ENCODE measurements at regions not wholly inside any gene's neighbourhood (a gene's known extent, or its start where the extent isn't known, plus 50 kb on each side); places are given as distances from the start of the nearest gene placed in this dataset.

DNA sequence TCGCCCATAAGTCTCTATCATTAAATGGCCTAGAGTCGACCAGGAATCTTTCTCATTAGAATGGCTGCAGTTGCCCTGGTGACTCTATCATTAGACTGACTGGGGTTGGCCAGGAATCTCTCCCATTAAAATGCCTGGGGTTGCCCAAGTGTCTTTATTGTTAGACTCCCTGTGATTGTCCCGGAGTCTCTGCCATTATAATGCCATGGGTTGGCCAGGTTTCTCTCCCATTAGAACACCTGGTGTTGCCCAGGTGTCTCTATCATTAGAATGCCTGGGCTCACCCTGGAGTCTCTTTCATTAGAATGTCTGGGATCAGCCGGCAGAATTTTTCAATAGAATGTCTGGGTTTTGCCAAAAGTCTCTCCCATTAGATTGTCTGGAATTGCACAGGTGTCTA, 1459.3 kb downstream of the UQCRFS1 start:
- no peak overlapping the region for H3K23ac ChIP-seq (ENCODE audit: insufficient read length, low read depth, low read length)
- H3K27me3 Mint-ChIP-seq (ENCODE audit: low read depth) = peaks cover 96% of the 10 kb centered on the region
- H3K27ac ChIP-seq (ENCODE audit: insufficient read length, low read depth, low read length) = no peak overlapping the region
- H2BK20ac ChIP-seq (ENCODE audit: low read depth, low read length, poor library complexity, severe bottlenecking) = no peak overlapping the region
- no peak overlapping the region for H4K91ac ChIP-seq (ENCODE audit: insufficient read length, low read depth, low read length)
- no peak overlapping the region for H3K27ac Mint-ChIP-seq
- H2BK12ac ChIP-seq (ENCODE audit: insufficient read length, low read depth, low read length) = no peak overlapping the region
- no peak for DNase-seq
- H3K4me1 Mint-ChIP-seq = peaks cover 33 to 35% of the 10 kb centered on the region in 2 experiments
- no peak overlapping the region for H3K4me3 Mint-ChIP-seq
- H3K56ac ChIP-seq (ENCODE audit: insufficient read length, low read depth, low read length) = no peak overlapping the region
- H2BK120ac ChIP-seq (ENCODE audit: low read depth, low read length, poor library complexity, severe bottlenecking) = no peak overlapping the region
- H4K8ac ChIP-seq (replicated peaks; ENCODE audit: insufficient read length, low read depth, low read length) = no peak overlapping the region
- no peak overlapping the region for H3K9ac ChIP-seq (ENCODE audit: extremely low read depth, insufficient read length, low read length)
- TF ChIP-seq, protein P1, sequence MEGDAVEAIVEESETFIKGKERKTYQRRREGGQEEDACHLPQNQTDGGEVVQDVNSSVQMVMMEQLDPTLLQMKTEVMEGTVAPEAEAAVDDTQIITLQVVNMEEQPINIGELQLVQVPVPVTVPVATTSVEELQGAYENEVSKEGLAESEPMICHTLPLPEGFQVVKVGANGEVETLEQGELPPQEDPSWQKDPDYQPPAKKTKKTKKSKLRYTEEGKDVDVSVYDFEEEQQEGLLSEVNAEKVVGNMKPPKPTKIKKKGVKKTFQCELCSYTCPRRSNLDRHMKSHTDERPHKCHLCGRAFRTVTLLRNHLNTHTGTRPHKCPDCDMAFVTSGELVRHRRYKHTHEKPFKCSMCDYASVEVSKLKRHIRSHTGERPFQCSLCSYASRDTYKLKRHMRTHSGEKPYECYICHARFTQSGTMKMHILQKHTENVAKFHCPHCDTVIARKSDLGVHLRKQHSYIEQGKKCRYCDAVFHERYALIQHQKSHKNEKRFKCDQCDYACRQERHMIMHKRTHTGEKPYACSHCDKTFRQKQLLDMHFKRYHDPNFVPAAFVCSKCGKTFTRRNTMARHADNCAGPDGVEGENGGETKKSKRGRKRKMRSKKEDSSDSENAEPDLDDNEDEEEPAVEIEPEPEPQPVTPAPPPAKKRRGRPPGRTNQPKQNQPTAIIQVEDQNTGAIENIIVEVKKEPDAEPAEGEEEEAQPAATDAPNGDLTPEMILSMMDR (conservative IDR thresholded peaks at IDR 0.05) = no peak
- H2AK5ac ChIP-seq (ENCODE audit: insufficient read length, low read length) = no peak overlapping the region
- no peak overlapping the region for H3K4ac ChIP-seq (ENCODE audit: low read depth, low read length)
- H3T11ph ChIP-seq (ENCODE audit: low read length) = no peak overlapping the region
- no peak overlapping the region for H2AFZ ChIP-seq (ENCODE audit: low read length)
- H3K9me3 ChIP-seq (ENCODE audit: control insufficient read depth, low read depth, low read length) = no peaks in the 10 kb centered on the region
- H3K14ac ChIP-seq (ENCODE audit: insufficient read depth, low read length) = no peak overlapping the region
- H3K4me1 ChIP-seq (ENCODE audit: insufficient read depth, low read length) = no peaks in the 10 kb centered on the region
- no peak overlapping the region for H2BK15ac ChIP-seq (ENCODE audit: low read depth, low read length)
- no peaks in the 10 kb centered on the region for H3K79me1 ChIP-seq (ENCODE audit: insufficient read depth, low read depth, low read length, poor library complexity, severe bottlenecking)
- H3K36me3 Mint-ChIP-seq (ENCODE audit: insufficient read depth in 1 of 3, low read depth in 3 of 3) = peaks cover 0 to 13% (median 0%) of the 10 kb centered on the region in 3 experiments; a peak in 3 of 7 replicates
- H3K9me3 Mint-ChIP-seq = peaks cover 33% of the 10 kb centered on the region in 2 experiments
- H2BK5ac ChIP-seq (ENCODE audit: insufficient read length, low read length) = no peak overlapping the region
- H3K27me3 ChIP-seq (ENCODE audit: insufficient read depth, low read length) = peaks cover 15% of the 10 kb centered on the region; the same call in 1 of the 2 replicates
- no peaks in the 10 kb centered on the region; the same call in 1 of the 2 replicates for H3K79me2 ChIP-seq (ENCODE audit: insufficient read depth, low read length)
- no CpG with 5 or more reads among the region's 4 CpGs for WGBS (ENCODE audit: extremely low coverage, insufficient read length, low lambda C conversion rate)
- no peaks in the 10 kb centered on the region for H4K20me1 ChIP-seq (ENCODE audit: control insufficient read depth, insufficient read depth, insufficient read length)
- no peaks in the 10 kb centered on the region for H3K23me2 ChIP-seq (ENCODE audit: insufficient read length, low read depth, low read length, poor library complexity, severe bottlenecking)
- H4K5ac ChIP-seq (ENCODE audit: insufficient read length, low read depth, low read length) = no peak overlapping the region
- H3K18ac ChIP-seq (ENCODE audit: insufficient read length, low read depth, low read length) = no peak overlapping the region
- H3K4me2 ChIP-seq (ENCODE audit: insufficient read depth, insufficient read length, low read length) = no peak overlapping the region
